ENCODE measurements at regions not wholly inside any gene's neighbourhood (a gene's known extent, or its start where the extent isn't known, plus 50 kb on each side); places are given as distances from the start of the nearest gene placed in this dataset.

DNA sequence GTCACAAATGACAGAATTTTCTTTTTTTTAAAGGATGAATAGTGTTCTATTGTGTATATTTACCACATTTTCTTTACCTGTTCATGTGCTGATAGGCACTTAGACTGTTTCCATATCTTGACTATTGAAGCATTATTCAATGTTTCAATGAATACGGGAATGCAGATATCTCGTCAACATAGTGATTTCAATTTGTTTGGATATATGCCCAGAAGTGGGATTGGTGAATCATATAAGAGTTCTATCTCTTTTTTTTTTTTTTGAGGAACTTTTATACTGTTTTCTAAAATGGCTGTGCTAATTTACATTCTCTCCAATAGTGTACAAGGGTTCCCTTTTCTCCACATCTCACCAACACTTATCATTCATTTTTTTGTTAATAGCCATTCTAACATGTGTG is 97.9 kb upstream of the FAR2 start:
- DNase-seq, result no peak

- no peak for DNase-seq
Measured at GRCh38 chr12:29053567-29053966, 95.5 kb upstream of the FAR2 start.

- no peak for DNase-seq
Measured at GRCh38 chr12:29054858-29055663, 94.0 kb upstream of the FAR2 start.

DNA sequence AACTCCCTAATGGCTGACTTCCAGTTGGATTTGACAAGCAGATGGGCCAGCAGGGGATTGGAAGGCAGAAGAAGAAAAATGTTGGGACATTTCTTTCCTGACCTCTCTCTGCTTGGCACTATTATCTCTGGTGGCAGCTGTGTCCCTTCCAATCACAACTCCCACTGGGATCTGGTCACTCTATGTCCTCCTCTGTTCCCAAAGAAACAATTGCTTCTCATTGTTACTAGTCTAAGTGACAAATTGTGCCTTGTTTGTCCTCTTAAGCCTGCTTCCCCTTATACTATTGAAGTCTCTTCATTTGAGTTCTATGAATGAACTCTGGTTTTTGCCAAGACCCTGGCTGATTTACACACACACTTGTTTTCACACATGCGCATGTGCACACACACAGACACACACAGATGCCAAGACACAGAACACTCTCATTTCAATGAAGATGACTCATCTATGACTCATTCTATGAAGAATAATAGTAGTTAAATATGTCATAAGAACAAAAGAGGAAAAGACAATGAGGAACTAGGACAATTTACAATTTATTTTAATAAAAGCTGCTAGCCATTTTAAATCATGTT is 83.0 kb upstream of the FAR2 start:
- no peak for DNase-seq

DNA sequence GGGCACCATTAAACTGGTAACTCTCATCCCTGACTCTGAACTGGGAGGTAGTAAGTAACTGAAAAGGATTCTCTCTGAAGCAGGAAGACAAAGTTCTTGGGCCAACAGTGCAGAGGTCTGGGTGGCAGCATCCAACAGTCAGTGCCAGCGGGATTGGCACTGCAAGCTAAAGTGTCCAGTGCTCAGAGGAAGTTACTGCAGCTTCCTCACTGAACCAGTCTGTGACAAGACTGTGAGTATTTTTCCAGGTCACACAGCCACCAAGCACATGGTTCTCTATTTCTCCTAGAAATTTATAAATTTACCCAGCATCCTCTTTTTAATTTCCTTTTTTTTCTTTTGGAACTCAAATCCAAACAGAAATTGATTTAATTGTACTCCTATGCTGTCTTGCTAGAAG is 81.6 kb upstream of the FAR2 start:
- DNase-seq, result no peak

GRCh38 chr12:29070309-29070708 is 78.8 kb upstream of the FAR2 start:
- no peak for DNase-seq

GRCh38 chr12:29071099-29071498 is 78.0 kb upstream of the FAR2 start:
- no peak for DNase-seq

- DNase-seq, result no peak
Measured at GRCh38 chr12:29072631-29073030, 76.4 kb upstream of the FAR2 start.

GRCh38 chr12:29073631-29074239 is 75.3 kb upstream of the FAR2 start:
- DNase-seq, result peak; percentile 34

GRCh38 chr12:29081101-29081500 is 68.0 kb upstream of the FAR2 start:
- DNase-seq, result no peak

GRCh38 chr12:29082522-29082921 is 66.6 kb upstream of the FAR2 start:
- no peak for DNase-seq

- no peak for DNase-seq
Measured at GRCh38 chr12:29086325-29087271, 62.5 kb upstream of the FAR2 start.

DNA sequence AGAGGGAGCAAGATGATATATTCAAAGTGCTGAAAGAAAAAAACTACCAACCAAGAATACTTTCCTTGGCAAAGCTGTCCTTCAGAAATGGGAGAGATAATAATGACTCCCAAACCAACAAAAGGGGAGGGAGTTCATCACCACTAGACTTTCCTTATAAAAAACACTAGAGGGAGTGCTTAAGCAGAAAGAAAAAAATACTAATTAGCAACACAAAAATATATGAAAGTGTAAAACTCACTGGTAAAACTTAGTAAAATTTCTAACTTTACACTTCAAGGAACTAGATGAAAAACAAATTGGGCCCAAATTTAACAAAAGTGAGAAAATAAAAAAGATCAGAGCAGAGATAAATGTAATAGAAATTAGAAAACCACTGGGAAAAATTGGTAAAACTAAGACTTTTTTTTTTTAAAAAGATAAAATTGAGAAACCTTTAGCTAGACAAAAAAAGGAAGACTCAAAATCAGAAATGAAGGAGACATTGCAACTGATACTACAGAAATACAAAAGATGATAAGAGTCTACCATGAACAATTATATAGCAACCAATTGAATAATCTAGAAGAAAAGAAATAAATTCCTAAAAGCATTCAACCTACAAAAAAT is 60.4 kb upstream of the FAR2 start:
- no peak for DNase-seq

Measured in left kidney (tissue), 1 donor.